DND-41 (cell line): ENCODE measurements at regions not wholly inside any gene's neighbourhood (a gene's known extent, or its start where the extent isn't known, plus 50 kb on each side); places are given as distances from the start of the nearest gene placed in this dataset.

Source experiments
- ATAC-seq: fragments of 200-7000 bp; cut with Tn5 transposase; 3 replicates; pipeline ENCODE4 v1.9.1; 2021; ENCODE audit warnings: low read depth; ENCODE audit not compliant: insufficient read depth
- DNase-seq: peaks from one replicate; pipeline ENCODE4 v3.0.0-alpha.2; 2020
- H2AFZ ChIP-seq: 2 replicates; pipeline ENCODE4 v1.6.0; 2012; ENCODE audit warnings: low read depth, low read length
- H3K27ac ChIP-seq: 2 replicates; pipeline ENCODE4 v1.5.1; 2012; ENCODE audit warnings: low read length, inconsistent platforms
- H3K27me3 ChIP-seq: fragments of 200-600 bp; sonication (generic); 2 replicates; pipeline ENCODE4 v1.6.0; 2012; ENCODE audit warnings: low read length, mild to moderate bottlenecking, inconsistent platforms; ENCODE audit not compliant: insufficient read depth, poor library complexity
- H3K36me3 ChIP-seq: 2 replicates; pipeline ENCODE4 v1.5.1; 2012; ENCODE audit warnings: low read length, inconsistent platforms; ENCODE audit not compliant: insufficient read depth
- H3K4me1 ChIP-seq: 2 replicates; pipeline ENCODE4 v1.5.1; 2012; ENCODE audit warnings: mild to moderate bottlenecking, low read length; ENCODE audit not compliant: insufficient read depth
- H3K4me2 ChIP-seq: 2 replicates; pipeline ENCODE4 v1.6.0; 2012; ENCODE audit warnings: mild to moderate bottlenecking, moderate library complexity, low read length, inconsistent platforms; ENCODE audit not compliant: insufficient read depth
- H3K4me3 ChIP-seq, 2 experiments: fragments of 200-600 bp in 1 of 2; shearing (Covaris generic) in 1 of 2; 2 replicates each; pipeline ENCODE4 v1.5.1; 2012 to 2016; ENCODE audit warnings: inconsistent platforms in 2 of 2, low read length in 2 of 2, mild to moderate bottlenecking in 2 of 2, low read depth in 1 of 2, moderate library complexity in 1 of 2
- H3K79me2 ChIP-seq: 2 replicates; pipeline ENCODE4 v1.6.0; 2012; ENCODE audit warnings: low read length, inconsistent platforms; ENCODE audit not compliant: insufficient read depth
- H3K9ac ChIP-seq: 2 replicates; pipeline ENCODE4 v1.6.0; 2012; ENCODE audit warnings: low read depth, mild to moderate bottlenecking, inconsistent platforms, low read length, moderate library complexity
- H3K9me3 ChIP-seq: 2 replicates; pipeline ENCODE4 v1.5.1; 2012; ENCODE audit warnings: low read length, moderate library complexity, mild to moderate bottlenecking, inconsistent platforms; ENCODE audit not compliant: insufficient read depth, severe bottlenecking
- H4K20me1 ChIP-seq: 2 replicates; pipeline ENCODE4 v1.6.0; 2012; ENCODE audit warnings: low read length; ENCODE audit not compliant: insufficient read depth
- CTCF ChIP-seq: IDR thresholded peaks from 2 replicates; pipeline ENCODE4 v1.5.1; 2012; ENCODE audit warnings: borderline replicate concordance, low read length, moderate library complexity, mild to moderate bottlenecking; ENCODE audit not compliant: poor library complexity, severe bottlenecking; ENCODE audit errors: extremely low read depth
- EZH2 ChIP-seq: IDR thresholded peaks from 3 replicates; pipeline ENCODE4 v1.6.1; 2012; ENCODE audit warnings: borderline replicate concordance, low read depth, mild to moderate bottlenecking, moderate library complexity, low read length, inconsistent platforms; ENCODE audit not compliant: severe bottlenecking

GRCh38 chr1:9472386-9473031 is 66.8 kb upstream of the SLC25A33 start:
- H3K27me3 ChIP-seq = no peaks in the 10 kb centered on the region
- H3K9ac ChIP-seq = no peak overlapping the region
- no peak overlapping the region for H3K4me2 ChIP-seq
- ATAC-seq (no peak), DNase-seq (no peak)
- no peak overlapping the region for H3K4me3 ChIP-seq
- H3K9me3 ChIP-seq = no peaks in the 10 kb centered on the region
- H3K79me2 ChIP-seq = no peaks in the 10 kb centered on the region
- no peaks in the 10 kb centered on the region for H3K36me3 ChIP-seq
- TF ChIP-seq EZH2 (no peak), CTCF (no peak)
- H3K4me1 ChIP-seq = no peaks in the 10 kb centered on the region
- H2AFZ ChIP-seq = no peak overlapping the region
- H4K20me1 ChIP-seq = no peaks in the 10 kb centered on the region
- no peak overlapping the region for H3K27ac ChIP-seq

- no peak overlapping the region for H3K4me3 ChIP-seq
- no peaks in the 10 kb centered on the region for H3K27me3 ChIP-seq
- ATAC-seq = 0 out of 3 replicates have a peak, but pooled peaks have one; percentile 31
- H4K20me1 ChIP-seq = no peaks in the 10 kb centered on the region
- H3K79me2 ChIP-seq = no peaks in the 10 kb centered on the region
- no peak for TF ChIP-seq CTCF
- DNase-seq = no peak
- no peak overlapping the region for H3K9ac ChIP-seq
- no peak overlapping the region for H3K4me2 ChIP-seq
- H3K4me1 ChIP-seq = no peaks in the 10 kb centered on the region
- no peak overlapping the region for H2AFZ ChIP-seq
- no peak overlapping the region for H3K27ac ChIP-seq
- H3K9me3 ChIP-seq = no peaks in the 10 kb centered on the region
- no peaks in the 10 kb centered on the region for H3K36me3 ChIP-seq
Observed at GRCh38 chr1:9473032-9473807, 66.0 kb upstream of the SLC25A33 start.

- Histone ChIP-seq H3K4me1 (no peaks in the 10 kb centered on the region), H4K20me1 (no peaks in the 10 kb centered on the region), H2AFZ (no peak overlapping the region), H3K79me2 (no peaks in the 10 kb centered on the region), H3K4me3 (no peak overlapping the region), H3K9me3 (no peaks in the 10 kb centered on the region), H3K9ac (no peak overlapping the region), H3K4me2 (no peak overlapping the region), H3K27me3 (no peaks in the 10 kb centered on the region), H3K36me3 (no peaks in the 10 kb centered on the region), H3K27ac (no peak overlapping the region)
- DNase-seq = no peak
- no peak for ATAC-seq
- TF ChIP-seq EZH2 (no peak), CTCF (no peak)
Observed at GRCh38 chr1:9475061-9475627, 64.1 kb upstream of the SLC25A33 start.
